WTC11 (cell line): ENCODE measurements at regions not wholly inside any gene's neighbourhood (a gene's known extent, or its start where the extent isn't known, plus 50 kb on each side); places are given as distances from the start of the nearest gene placed in this dataset.
A peak's percentile ranks its signal among the peaks of the same experiment; 100 is the strongest.

Source experiments
- ATAC-seq: fragments of 200-7000 bp; cut with Tn5 transposase; 2 replicates; pipeline ENCODE4 v1.10.0; 2021; ENCODE audit warnings: mild to moderate bottlenecking, moderate library complexity
- CTCF ChIA-PET: fragments of 300-600 bp; sonication (Branson Sonifier 250); formaldehyde crosslinking; loops from one replicate; lab custom pipeline; 2021; ENCODE audit warnings: antibody characterized with exemption; lab: Charles Lee
- POLR2A ChIA-PET: fragments of 350-600 bp; sonication (Branson Sonifier 250); formaldehyde crosslinking; loops from one replicate; lab custom pipeline; 2021; ENCODE audit warnings: antibody characterized with exemption; lab: Charles Lee
- DNase-seq: peaks from one replicate; pipeline ENCODE4 v3.0.0; 2021; ENCODE audit warnings: low spot score
- H3K27ac Mint-ChIP-seq: 2 replicates; pipeline ENCODE4 v1.8.0; 2021; ENCODE audit warnings: mixed read lengths
- H3K27me3 Mint-ChIP-seq: 2 replicates; pipeline ENCODE4 v1.8.0; 2021; ENCODE audit warnings: low read depth, mild to moderate bottlenecking, moderate library complexity, mixed read lengths
- H3K36me3 Mint-ChIP-seq: 2 replicates; pipeline ENCODE4 v1.8.0; 2021; ENCODE audit warnings: mixed read lengths
- H3K4me1 Mint-ChIP-seq: 2 replicates; pipeline ENCODE4 v1.8.0; 2022; ENCODE audit warnings: mixed read lengths
- H3K4me3 Mint-ChIP-seq: 2 replicates; pipeline ENCODE4 v1.8.0; 2021; ENCODE audit warnings: mild to moderate bottlenecking, moderate library complexity, mixed read lengths
- H3K9me3 Mint-ChIP-seq: 2 replicates; pipeline ENCODE4 v1.8.0; 2021; ENCODE audit warnings: mixed read lengths
- ATF1 ChIP-seq: sonication (generic); formaldehyde crosslinking; IDR thresholded peaks from 2 replicates; pipeline ENCODE4 v1.8.1; 2023; ENCODE audit warnings: mild to moderate bottlenecking, moderate library complexity, missing genetic modification reagents
- E2F4 ChIP-seq: sonication (generic); formaldehyde crosslinking; IDR thresholded peaks from 2 replicates; pipeline ENCODE4 v1.8.1; 2022; ENCODE audit warnings: low read depth, mild to moderate bottlenecking, moderate library complexity, missing genetic modification reagents, borderline replicate concordance
- ELF4 ChIP-seq: sonication (generic); formaldehyde crosslinking; IDR thresholded peaks from 2 replicates; pipeline ENCODE4 v1.8.1; 2022; ENCODE audit warnings: low read depth, mild to moderate bottlenecking, moderate library complexity, missing genetic modification reagents
- GTF2I ChIP-seq: fragments of 250-450 bp; sonication (Bioruptor Pico); conservative IDR thresholded peaks from 2 replicates; pipeline ENCODE4 v1.4.0; 2021; ENCODE audit warnings: mild to moderate bottlenecking
- JUN ChIP-seq: sonication (generic); formaldehyde crosslinking; IDR thresholded peaks from 2 replicates; pipeline ENCODE4 v1.8.0; 2023; ENCODE audit warnings: mild to moderate bottlenecking, missing genetic modification reagents
- MAX ChIP-seq: sonication (generic); formaldehyde crosslinking; IDR thresholded peaks from 2 replicates; pipeline ENCODE4 v1.8.0; 2022; ENCODE audit warnings: mild to moderate bottlenecking, missing genetic modification reagents
- MLX ChIP-seq: sonication (generic); formaldehyde crosslinking; IDR thresholded peaks from 2 replicates; pipeline ENCODE4 v1.8.1; 2023; ENCODE audit warnings: mild to moderate bottlenecking, missing genetic modification reagents, moderate library complexity
- NFYB ChIP-seq: sonication (generic); formaldehyde crosslinking; conservative IDR thresholded peaks from 2 replicates; pipeline ENCODE4 v1.8.0; 2022; ENCODE audit warnings: low read depth, missing genetic modification reagents
- NR2C2 ChIP-seq: sonication (generic); formaldehyde crosslinking; IDR thresholded peaks from 2 replicates; pipeline ENCODE4 v1.8.0; 2022; ENCODE audit warnings: mild to moderate bottlenecking, missing genetic modification reagents
- PREB ChIP-seq: sonication (generic); formaldehyde crosslinking; IDR thresholded peaks from 2 replicates; pipeline ENCODE4 v1.8.1; 2022; ENCODE audit warnings: mild to moderate bottlenecking, missing genetic modification reagents, moderate library complexity, borderline replicate concordance
- STAT6 ChIP-seq: sonication (generic); formaldehyde crosslinking; conservative IDR thresholded peaks from 2 replicates; pipeline ENCODE4 v1.8.1; 2023; ENCODE audit warnings: mild to moderate bottlenecking, low read depth, missing genetic modification reagents, moderate library complexity
- TEAD1 ChIP-seq: sonication (generic); formaldehyde crosslinking; IDR thresholded peaks from 2 replicates; pipeline ENCODE4 v1.8.0; 2022; ENCODE audit warnings: mild to moderate bottlenecking, missing genetic modification reagents
- ZSCAN18 ChIP-seq: fragments of 250-450 bp; sonication (Bioruptor Pico); IDR thresholded peaks from 2 replicates; pipeline ENCODE4 v2.1.2; 2022; ENCODE audit warnings: mild to moderate bottlenecking, moderate library complexity
- TF ChIP-seq, protein P1 (sequence below): fragments of 250-450 bp; sonication (Bioruptor Pico); IDR thresholded peaks from 2 replicates; pipeline ENCODE4 v1.9.0; 2021; ENCODE audit warnings: mild to moderate bottlenecking
- TF ChIP-seq, protein P2 (sequence below): fragments of 200-600 bp; IDR thresholded peaks from 2 replicates; pipeline ENCODE4 v1.8.0; 2022; ENCODE audit warnings: antibody characterized with exemption
- TF ChIP-seq, protein P3 (sequence below): sonication (generic); formaldehyde crosslinking; IDR thresholded peaks from 2 replicates; pipeline ENCODE4 v1.8.1; 2023; ENCODE audit warnings: mild to moderate bottlenecking, missing genetic modification reagents, moderate library complexity

DNA sequence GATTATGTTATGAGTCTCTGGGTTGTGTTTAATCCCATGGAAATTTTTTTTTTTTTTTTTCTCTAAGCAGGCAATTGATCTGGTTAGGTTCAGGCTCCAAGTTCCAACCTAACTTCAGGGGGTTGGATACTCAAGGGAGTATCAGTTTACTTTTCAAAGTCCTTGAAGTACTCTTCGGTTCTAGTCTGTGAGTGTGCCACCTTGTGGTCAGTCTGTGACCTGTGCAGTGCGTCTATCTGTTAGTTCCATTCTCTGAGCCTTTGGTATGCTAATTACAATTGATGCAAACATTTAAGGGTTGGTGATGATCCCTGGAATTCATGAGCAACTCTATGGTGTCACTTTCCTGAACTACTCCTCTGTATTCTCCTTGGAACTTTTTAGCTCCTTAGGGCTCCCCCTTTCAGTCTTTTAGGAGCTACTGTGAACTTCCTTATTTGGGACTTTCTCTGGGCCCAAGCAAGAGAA, 342.0 kb downstream of the SOX4 start:
- H3K4me1 Mint-ChIP-seq: peaks cover 30% of the 10 kb centered on the region
- peak; percentile 92 for ATAC-seq
- H3K27ac Mint-ChIP-seq: peak overlapping the region; percentile 92
- H3K9me3 Mint-ChIP-seq: peaks cover 5% of the 10 kb centered on the region; the same call in 1 of the 2 replicates
- no peak for TF ChIP-seq E2F4 (CRISPR knock-in tag)
- peak; percentile 36; the same call in 1 of the 2 replicates for TF ChIP-seq TEAD1 (CRISPR knock-in tag)
- no peak for TF ChIP-seq GTF2I
- no peak for TF ChIP-seq NR2C2 (CRISPR knock-in tag)
- no peak for TF ChIP-seq MLX (CRISPR knock-in tag)
- TF ChIP-seq ZSCAN18 (CRISPR knock-in tag): 0 out of 2 replicates have a peak, but pooled peaks have one; percentile 70
- TF ChIP-seq, protein P1, sequence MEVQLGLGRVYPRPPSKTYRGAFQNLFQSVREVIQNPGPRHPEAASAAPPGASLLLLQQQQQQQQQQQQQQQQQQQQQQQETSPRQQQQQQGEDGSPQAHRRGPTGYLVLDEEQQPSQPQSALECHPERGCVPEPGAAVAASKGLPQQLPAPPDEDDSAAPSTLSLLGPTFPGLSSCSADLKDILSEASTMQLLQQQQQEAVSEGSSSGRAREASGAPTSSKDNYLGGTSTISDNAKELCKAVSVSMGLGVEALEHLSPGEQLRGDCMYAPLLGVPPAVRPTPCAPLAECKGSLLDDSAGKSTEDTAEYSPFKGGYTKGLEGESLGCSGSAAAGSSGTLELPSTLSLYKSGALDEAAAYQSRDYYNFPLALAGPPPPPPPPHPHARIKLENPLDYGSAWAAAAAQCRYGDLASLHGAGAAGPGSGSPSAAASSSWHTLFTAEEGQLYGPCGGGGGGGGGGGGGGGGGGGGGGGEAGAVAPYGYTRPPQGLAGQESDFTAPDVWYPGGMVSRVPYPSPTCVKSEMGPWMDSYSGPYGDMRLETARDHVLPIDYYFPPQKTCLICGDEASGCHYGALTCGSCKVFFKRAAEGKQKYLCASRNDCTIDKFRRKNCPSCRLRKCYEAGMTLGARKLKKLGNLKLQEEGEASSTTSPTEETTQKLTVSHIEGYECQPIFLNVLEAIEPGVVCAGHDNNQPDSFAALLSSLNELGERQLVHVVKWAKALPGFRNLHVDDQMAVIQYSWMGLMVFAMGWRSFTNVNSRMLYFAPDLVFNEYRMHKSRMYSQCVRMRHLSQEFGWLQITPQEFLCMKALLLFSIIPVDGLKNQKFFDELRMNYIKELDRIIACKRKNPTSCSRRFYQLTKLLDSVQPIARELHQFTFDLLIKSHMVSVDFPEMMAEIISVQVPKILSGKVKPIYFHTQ (CRISPR knock-in tag): no peak
- TF ChIP-seq, protein P2, sequence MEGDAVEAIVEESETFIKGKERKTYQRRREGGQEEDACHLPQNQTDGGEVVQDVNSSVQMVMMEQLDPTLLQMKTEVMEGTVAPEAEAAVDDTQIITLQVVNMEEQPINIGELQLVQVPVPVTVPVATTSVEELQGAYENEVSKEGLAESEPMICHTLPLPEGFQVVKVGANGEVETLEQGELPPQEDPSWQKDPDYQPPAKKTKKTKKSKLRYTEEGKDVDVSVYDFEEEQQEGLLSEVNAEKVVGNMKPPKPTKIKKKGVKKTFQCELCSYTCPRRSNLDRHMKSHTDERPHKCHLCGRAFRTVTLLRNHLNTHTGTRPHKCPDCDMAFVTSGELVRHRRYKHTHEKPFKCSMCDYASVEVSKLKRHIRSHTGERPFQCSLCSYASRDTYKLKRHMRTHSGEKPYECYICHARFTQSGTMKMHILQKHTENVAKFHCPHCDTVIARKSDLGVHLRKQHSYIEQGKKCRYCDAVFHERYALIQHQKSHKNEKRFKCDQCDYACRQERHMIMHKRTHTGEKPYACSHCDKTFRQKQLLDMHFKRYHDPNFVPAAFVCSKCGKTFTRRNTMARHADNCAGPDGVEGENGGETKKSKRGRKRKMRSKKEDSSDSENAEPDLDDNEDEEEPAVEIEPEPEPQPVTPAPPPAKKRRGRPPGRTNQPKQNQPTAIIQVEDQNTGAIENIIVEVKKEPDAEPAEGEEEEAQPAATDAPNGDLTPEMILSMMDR: peak; percentile 62; the same call in 1 of the 2 replicates
- TF ChIP-seq, all 79 proteins: peak for 3
- ChIA-PET CTCF (interaction anchor here (0.6 to 1.4 kb wide), 7 partner anchors 59 to 230 kb away, joined by 3 to 6 read pairs (median 4); no protein-coding TSS in a partner anchor), POLR2A (no interaction called here)
- Mint-ChIP-seq H3K4me3 (no peak overlapping the region), H3K36me3 (peaks cover 12% of the 10 kb centered on the region), H3K27me3 (no peaks in the 10 kb centered on the region)
- DNase-seq: peak; percentile 71

DNA sequence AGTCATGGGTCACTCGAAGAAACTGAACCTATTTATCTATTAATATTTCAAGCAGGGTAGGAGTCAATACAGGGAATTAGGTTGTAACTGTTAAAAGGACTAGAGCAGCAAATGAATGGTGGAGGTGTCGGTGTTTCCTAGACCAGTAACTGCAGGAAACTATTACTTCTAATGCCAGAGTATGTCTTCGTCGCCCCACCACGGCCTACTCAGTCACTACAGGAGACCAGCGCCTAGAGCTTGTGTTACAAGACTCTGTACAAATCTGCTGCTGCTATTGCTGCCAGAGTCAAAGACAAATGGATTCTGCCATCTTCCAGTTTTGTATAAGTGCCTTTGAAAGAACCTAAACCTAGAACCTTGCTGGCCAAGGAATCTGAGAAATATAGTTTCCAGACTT, 343.9 kb downstream of the SOX4 start:
- H3K27me3 Mint-ChIP-seq: no peaks in the 10 kb centered on the region
- peaks cover 10% of the 10 kb centered on the region for H3K36me3 Mint-ChIP-seq
- no peak overlapping the region for H3K27ac Mint-ChIP-seq
- peaks cover 5% of the 10 kb centered on the region; the same call in 1 of the 2 replicates for H3K9me3 Mint-ChIP-seq
- H3K4me1 Mint-ChIP-seq: peaks cover 40% of the 10 kb centered on the region
- no peak overlapping the region for H3K4me3 Mint-ChIP-seq
- peak; percentile 25 for DNase-seq
- no peak for TF ChIP-seq STAT6 (CRISPR knock-in tag)
- TF ChIP-seq, protein P2: no peak
- TF ChIP-seq JUN (CRISPR knock-in tag): no peak
- TF ChIP-seq NFYB (CRISPR knock-in tag): no peak
- no peak for TF ChIP-seq ATF1
- TF ChIP-seq, protein P3, sequence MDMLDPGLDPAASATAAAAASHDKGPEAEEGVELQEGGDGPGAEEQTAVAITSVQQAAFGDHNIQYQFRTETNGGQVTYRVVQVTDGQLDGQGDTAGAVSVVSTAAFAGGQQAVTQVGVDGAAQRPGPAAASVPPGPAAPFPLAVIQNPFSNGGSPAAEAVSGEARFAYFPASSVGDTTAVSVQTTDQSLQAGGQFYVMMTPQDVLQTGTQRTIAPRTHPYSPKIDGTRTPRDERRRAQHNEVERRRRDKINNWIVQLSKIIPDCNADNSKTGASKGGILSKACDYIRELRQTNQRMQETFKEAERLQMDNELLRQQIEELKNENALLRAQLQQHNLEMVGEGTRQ: no peak
- no peak for TF ChIP-seq MAX (CRISPR knock-in tag)
- TF ChIP-seq PREB (CRISPR knock-in tag): no peak
- no peak for TF ChIP-seq ELF4 (CRISPR knock-in tag)
- CTCF ChIA-PET: no interaction called here
- POLR2A ChIA-PET: no interaction called here
- ATAC-seq: peak; percentile 41
